IPS-18a (cell line): ENCODE measurements at regions not wholly inside any gene's neighbourhood (a gene's known extent, or its start where the extent isn't known, plus 50 kb on each side); places are given as distances from the start of the nearest gene placed in this dataset.

ENCODE experiments used
- H3K27ac ChIP-seq: one replicate; pipeline ENCODE4 v1.5.1; 2013; ENCODE audit warnings: low read length
- H3K27me3 ChIP-seq: one replicate; pipeline ENCODE4 v1.6.1; 2013; ENCODE audit warnings: mild to moderate bottlenecking, low read length; ENCODE audit not compliant: control insufficient read depth, insufficient read depth
- H3K36me3 ChIP-seq: one replicate; pipeline ENCODE4 v1.6.1; 2013; ENCODE audit warnings: low read depth, low read length; ENCODE audit not compliant: control insufficient read depth
- H3K4me1 ChIP-seq: one replicate; pipeline ENCODE4 v1.6.1; 2013; ENCODE audit warnings: low read depth, low read length; ENCODE audit not compliant: control insufficient read depth
- H3K4me3 ChIP-seq: one replicate; pipeline ENCODE4 v1.5.1; 2013; ENCODE audit warnings: low read length
- H3K9ac ChIP-seq: one replicate; pipeline ENCODE4 v1.6.1; 2013; ENCODE audit warnings: mild to moderate bottlenecking, low read length, moderate library complexity
- H3K9me3 ChIP-seq: one replicate; pipeline ENCODE4 v1.6.1; 2013; ENCODE audit warnings: low read depth, low read length; ENCODE audit not compliant: control insufficient read depth

DNA sequence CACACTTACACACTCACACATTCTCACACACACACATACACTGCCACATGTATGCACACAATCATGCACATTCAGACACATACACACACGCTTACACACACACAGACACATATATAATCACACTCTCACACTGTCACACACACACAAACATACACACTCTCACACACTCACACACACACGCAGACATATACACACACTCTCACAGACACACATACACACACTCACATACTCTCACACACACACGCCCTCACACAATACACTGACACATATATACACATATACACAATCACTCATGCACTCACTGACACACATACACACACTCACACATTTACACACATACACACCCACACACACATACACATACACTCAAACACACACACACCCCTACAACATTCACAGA, 435.3 kb upstream of the FRG1 start:
- Histone ChIP-seq H3K27ac (no peak overlapping the region), H3K9ac (no peak overlapping the region), H3K9me3 (no peaks in the 10 kb centered on the region), H3K27me3 (no peaks in the 10 kb centered on the region), H3K36me3 (no peaks in the 10 kb centered on the region), H3K4me1 (no peaks in the 10 kb centered on the region), H3K4me3 (no peak overlapping the region)

DNA sequence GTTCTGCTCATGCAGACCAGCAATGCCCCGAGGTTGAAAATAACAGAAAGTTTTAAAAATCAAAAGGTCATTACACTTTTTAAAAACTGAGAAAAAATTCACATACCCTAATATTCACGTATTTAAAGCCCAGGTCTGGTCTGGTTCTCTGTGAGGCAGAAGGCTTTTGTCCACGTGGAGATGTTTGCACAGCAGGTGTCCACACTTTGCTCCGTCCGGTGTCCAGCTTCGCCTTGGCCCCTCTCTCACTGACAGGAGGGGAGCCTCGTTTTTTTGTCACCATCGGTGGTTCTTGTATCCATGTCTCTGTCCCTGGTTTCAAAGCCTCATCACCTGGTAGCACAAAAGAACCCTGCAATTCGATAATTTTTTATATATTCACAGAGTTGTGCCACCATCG, 434.6 kb upstream of the FRG1 start:
- no peaks in the 10 kb centered on the region for H3K27me3 ChIP-seq
- H3K27ac ChIP-seq = no peak overlapping the region
- no peak overlapping the region for H3K9ac ChIP-seq
- no peak overlapping the region for H3K4me3 ChIP-seq
- H3K4me1 ChIP-seq = no peaks in the 10 kb centered on the region
- no peaks in the 10 kb centered on the region for H3K9me3 ChIP-seq
- H3K36me3 ChIP-seq = no peaks in the 10 kb centered on the region

DNA sequence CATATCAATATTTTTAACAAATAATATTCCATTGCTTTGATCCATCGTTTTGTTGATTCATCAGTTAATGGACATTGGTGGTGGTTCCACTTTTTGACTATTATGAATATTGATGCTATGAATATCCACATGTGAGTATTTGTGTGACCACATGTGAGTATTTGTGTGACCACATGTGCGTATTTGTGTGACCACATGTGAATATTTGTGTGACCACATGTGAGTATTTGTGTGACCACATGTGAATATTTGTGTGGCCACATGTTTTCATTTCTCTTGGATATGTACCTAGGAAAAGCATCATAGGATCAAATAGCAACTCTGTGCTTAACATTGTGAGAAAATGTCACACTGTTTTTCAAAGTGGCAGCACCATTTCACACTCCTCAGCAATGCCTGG, 433.6 kb upstream of the FRG1 start:
- Histone ChIP-seq H3K27ac (no peak overlapping the region), H3K27me3 (no peaks in the 10 kb centered on the region), H3K9ac (no peak overlapping the region), H3K4me3 (no peak overlapping the region), H3K36me3 (no peaks in the 10 kb centered on the region), H3K9me3 (no peaks in the 10 kb centered on the region), H3K4me1 (no peaks in the 10 kb centered on the region)

DNA sequence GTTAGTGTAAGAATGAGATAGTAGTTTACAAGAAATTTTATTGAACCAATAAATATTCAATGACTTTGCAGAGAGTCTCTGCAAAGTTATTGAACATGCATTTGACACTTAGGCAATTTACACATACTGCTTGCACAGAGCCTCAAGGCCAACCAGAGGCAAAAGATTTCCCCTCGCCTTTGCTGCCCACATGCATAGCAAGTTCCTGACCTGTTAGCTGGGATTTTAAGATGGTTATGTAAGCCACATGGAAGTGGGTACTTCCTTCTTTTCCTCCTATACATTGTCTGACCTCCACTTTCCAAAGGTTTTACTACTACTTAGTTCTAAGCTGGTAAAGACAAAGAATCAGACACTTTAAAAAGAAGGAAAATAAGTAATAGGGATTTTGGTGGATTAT, 430.1 kb upstream of the FRG1 start:
- H3K4me3 ChIP-seq = no peak overlapping the region
- H3K4me1 ChIP-seq = no peaks in the 10 kb centered on the region
- no peaks in the 10 kb centered on the region for H3K27me3 ChIP-seq
- no peak overlapping the region for H3K27ac ChIP-seq
- H3K36me3 ChIP-seq = no peaks in the 10 kb centered on the region
- H3K9ac ChIP-seq = no peak overlapping the region
- H3K9me3 ChIP-seq = no peaks in the 10 kb centered on the region

DNA sequence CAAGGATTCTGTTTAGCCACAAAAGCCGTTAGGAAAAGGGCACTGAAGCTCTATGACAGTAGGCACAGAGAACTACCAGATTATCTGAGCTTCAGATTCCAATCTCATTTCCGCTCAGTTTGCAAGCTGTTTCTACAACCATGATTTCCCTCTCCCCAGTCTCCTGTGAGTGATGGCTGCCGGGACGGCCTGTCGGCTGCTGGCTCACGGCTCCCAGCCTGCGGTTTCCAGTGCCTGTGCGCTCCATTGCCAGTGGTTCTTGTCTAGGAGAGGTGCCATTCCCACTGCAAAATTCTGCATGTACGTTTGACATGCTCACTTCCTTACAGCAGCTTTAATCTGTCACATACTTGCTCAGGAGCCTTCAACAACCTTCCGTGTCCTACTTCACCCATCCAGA, 429.1 kb upstream of the FRG1 start:
- Histone ChIP-seq H3K36me3 (no peaks in the 10 kb centered on the region), H3K4me3 (no peak overlapping the region), H3K9me3 (no peaks in the 10 kb centered on the region), H3K27me3 (no peaks in the 10 kb centered on the region), H3K9ac (no peak overlapping the region), H3K4me1 (no peaks in the 10 kb centered on the region), H3K27ac (no peak overlapping the region)

DNA sequence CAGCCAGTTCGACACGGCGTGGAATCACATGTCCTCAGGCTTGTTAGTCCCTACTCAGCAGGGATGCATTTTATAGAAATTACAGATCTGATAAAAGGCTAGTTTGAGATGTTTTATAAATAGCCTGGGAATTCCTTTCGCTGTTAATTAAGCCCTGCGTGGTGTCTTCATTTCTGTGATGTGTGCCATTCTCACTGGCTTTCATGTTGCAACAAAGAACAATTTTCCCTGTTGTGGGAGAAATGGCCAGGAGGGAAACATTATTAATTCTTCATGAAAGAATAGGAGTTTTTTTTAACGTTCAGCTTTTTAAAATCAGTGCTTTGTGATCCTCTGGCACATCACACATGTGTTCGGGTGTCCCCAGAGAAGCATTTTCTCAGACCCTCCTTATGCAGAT, 427.3 kb upstream of the FRG1 start:
- no peaks in the 10 kb centered on the region for H3K36me3 ChIP-seq
- H3K4me1 ChIP-seq = peaks cover 7% of the 10 kb centered on the region
- no peak overlapping the region for H3K9ac ChIP-seq
- no peaks in the 10 kb centered on the region for H3K27me3 ChIP-seq
- no peak overlapping the region for H3K4me3 ChIP-seq
- no peak overlapping the region for H3K27ac ChIP-seq
- no peaks in the 10 kb centered on the region for H3K9me3 ChIP-seq

DNA sequence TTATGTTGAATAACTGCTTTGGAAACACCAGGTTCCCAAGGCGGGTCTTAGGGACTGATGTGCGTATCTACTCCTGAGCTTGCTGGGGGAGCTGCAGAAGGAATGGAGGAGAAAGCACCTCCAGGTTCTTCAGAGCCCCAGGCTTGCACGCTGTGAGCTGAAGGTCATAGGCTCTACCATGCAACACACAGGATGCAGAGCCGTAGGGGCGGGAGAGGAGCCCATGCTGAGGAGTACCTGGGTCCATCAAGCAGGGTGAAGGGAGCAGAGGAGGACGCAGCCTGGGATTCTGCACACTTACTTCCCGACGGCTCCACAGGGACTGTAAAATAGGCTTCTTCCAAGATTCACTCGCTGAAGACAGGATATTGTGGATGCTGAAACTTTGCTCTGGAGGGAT, 426.5 kb upstream of the FRG1 start:
- Histone ChIP-seq H3K4me3 (no peak overlapping the region), H3K9ac (no peak overlapping the region), H3K4me1 (peaks cover 7% of the 10 kb centered on the region), H3K27ac (no peak overlapping the region), H3K36me3 (no peaks in the 10 kb centered on the region), H3K27me3 (no peaks in the 10 kb centered on the region), H3K9me3 (no peaks in the 10 kb centered on the region)

DNA sequence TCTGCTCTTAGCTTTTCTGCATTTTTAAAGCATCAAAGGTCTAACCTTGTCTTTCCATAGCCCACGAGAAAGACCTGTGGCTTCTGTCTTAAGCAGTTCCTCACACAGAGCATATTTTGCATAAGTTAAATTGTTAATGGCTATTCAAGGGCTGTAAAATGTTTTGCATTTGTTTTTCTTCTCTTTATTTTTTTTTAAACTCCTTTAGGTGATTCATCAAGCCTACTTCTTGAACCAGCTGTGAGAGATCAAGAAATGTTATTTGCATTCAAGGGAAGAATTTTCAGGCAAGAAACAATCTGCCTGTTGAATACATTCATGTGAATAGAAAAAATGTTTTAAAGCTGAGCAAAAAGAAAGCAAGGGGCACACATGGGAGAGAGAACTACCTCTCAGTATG, 423.8 kb upstream of the FRG1 start:
- Histone ChIP-seq H3K27me3 (no peaks in the 10 kb centered on the region), H3K9me3 (no peaks in the 10 kb centered on the region), H3K36me3 (no peaks in the 10 kb centered on the region), H3K4me1 (peaks cover 7% of the 10 kb centered on the region), H3K27ac (no peak overlapping the region), H3K4me3 (no peak overlapping the region), H3K9ac (no peak overlapping the region)

DNA sequence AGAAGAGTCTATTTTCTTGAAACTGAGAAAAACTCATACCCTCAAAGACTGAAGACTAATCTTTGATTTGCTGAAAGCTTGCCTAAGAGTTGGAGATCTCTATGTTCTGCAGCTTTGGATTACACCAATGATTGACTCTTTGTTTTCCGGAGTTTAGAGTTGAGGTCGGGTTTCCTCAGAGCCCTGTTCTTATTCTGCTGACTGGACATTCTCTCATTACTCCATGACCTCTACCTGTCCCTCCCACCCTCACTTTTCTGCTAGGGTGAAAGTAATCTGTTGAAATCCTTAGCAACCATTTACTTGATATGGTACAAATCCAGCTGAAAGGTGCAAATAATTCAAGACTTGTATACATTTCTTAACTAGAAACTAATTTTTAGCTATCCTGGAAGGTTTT, 421.5 kb upstream of the FRG1 start:
- peaks cover 7% of the 10 kb centered on the region for H3K4me1 ChIP-seq

DNA sequence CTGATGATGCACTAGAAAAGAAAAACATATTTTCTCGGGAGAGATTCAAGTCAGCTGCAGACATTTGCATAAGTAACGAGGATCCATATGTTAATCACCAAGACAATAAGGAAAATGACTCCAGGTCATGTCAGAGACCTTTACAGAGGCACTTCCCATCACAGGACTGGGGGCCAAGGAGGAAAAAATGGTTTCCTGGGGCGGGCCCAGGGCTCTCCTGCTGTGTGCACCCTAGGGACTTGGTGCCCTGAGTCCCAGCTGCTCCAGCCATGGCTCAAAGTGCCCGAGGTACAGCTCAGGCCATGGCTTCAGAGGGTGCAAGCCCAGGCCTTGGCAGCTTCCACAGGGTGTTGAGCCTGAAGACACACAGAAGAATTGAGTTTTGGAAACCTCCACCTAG, 415.4 kb upstream of the FRG1 start:
- H3K9me3 ChIP-seq = peaks cover 33% of the 10 kb centered on the region
- no peaks in the 10 kb centered on the region for H3K36me3 ChIP-seq
- no peak overlapping the region for H3K4me3 ChIP-seq

More for the DNA sequence above, 421.5 kb upstream of the FRG1 start:
- Histone ChIP-seq H3K27ac (no peak overlapping the region), H3K27me3 (no peaks in the 10 kb centered on the region), H3K9me3 (no peaks in the 10 kb centered on the region), H3K4me3 (no peak overlapping the region), H3K36me3 (no peaks in the 10 kb centered on the region), H3K9ac (no peak overlapping the region)

DNA sequence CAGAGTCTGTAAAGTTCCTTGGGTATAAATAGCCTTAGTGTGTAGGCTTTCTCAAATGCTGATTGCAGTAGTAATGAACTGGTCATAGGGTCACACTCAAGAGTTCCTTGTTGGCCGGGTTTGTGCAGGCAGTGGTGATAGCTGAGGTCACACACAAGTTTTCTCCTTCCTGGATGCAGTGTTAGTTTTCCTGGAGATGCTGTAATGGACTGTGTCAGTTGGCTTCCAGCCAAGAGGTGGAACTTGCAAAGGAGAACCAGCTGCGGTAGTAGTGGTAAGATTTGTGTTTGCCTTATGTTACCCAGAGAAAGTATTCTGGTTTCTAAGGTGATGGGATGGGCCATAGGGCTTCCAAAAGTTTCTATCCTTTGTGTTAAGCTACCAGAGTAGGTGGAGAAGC, 409.8 kb upstream of the FRG1 start:
- peaks cover 41% of the 10 kb centered on the region for H3K9me3 ChIP-seq
- no peak overlapping the region for H3K4me3 ChIP-seq
- no peaks in the 10 kb centered on the region for H3K36me3 ChIP-seq
- H3K4me1 ChIP-seq = no peaks in the 10 kb centered on the region
- no peak overlapping the region for H3K27ac ChIP-seq
- no peak overlapping the region for H3K9ac ChIP-seq
- no peaks in the 10 kb centered on the region for H3K27me3 ChIP-seq

More for the DNA sequence above, 415.4 kb upstream of the FRG1 start:
- H3K27ac ChIP-seq = no peak overlapping the region
- H3K27me3 ChIP-seq = no peaks in the 10 kb centered on the region
- H3K9ac ChIP-seq = no peak overlapping the region
- H3K4me1 ChIP-seq = no peaks in the 10 kb centered on the region

DNA sequence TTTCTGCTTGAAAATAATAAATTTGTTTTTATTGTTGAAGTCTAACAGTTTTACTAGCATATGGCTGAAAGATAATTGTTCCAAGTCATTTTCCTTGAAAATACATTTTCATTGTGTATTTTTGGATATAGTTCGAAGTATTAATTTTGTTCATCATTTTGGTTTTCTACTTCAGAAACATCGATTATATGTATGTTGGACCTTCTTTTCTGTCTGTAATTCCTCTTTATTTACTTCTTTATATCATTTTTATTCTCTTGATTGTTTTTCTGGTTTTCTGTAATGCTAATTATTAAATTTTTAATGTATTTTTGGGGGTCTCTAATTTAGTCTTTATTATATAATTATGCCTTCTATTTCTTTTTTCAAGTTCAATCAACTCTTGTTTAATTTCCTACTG, 407.1 kb upstream of the FRG1 start:
- no peak overlapping the region for H3K4me3 ChIP-seq
- no peak overlapping the region for H3K27ac ChIP-seq
- H3K9ac ChIP-seq = no peak overlapping the region
- H3K27me3 ChIP-seq = no peaks in the 10 kb centered on the region
- no peaks in the 10 kb centered on the region for H3K36me3 ChIP-seq
- H3K4me1 ChIP-seq = no peaks in the 10 kb centered on the region
- H3K9me3 ChIP-seq = peaks cover 23% of the 10 kb centered on the region
